ENCODE measurements at regions not wholly inside any gene's neighbourhood (a gene's known extent, or its start where the extent isn't known, plus 50 kb on each side); places are given as distances from the start of the nearest gene placed in this dataset.

DNA sequence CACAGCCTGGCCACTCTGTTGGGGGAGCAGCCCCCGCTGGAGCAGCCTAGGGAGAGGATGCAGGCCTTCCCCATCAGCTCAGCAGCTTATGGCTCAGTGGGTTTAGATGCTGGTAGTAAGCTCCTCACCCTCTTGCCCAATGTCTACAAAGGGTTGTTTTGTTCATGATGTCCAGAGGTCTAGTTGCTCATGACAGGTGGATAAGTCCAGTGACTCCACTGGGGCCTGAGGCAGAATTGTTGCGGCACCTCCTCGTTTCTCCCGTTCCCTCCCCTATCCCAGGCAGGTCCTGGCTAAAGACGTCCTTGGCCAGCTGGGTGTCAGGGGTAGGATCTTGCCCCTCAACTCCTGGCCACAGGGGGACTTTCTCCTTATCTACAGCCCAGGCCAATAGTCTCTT, 233.5 kb upstream of the B3GAT1 start:
- no peak for DNase-seq (ENCODE audit: low read depth)

DNA sequence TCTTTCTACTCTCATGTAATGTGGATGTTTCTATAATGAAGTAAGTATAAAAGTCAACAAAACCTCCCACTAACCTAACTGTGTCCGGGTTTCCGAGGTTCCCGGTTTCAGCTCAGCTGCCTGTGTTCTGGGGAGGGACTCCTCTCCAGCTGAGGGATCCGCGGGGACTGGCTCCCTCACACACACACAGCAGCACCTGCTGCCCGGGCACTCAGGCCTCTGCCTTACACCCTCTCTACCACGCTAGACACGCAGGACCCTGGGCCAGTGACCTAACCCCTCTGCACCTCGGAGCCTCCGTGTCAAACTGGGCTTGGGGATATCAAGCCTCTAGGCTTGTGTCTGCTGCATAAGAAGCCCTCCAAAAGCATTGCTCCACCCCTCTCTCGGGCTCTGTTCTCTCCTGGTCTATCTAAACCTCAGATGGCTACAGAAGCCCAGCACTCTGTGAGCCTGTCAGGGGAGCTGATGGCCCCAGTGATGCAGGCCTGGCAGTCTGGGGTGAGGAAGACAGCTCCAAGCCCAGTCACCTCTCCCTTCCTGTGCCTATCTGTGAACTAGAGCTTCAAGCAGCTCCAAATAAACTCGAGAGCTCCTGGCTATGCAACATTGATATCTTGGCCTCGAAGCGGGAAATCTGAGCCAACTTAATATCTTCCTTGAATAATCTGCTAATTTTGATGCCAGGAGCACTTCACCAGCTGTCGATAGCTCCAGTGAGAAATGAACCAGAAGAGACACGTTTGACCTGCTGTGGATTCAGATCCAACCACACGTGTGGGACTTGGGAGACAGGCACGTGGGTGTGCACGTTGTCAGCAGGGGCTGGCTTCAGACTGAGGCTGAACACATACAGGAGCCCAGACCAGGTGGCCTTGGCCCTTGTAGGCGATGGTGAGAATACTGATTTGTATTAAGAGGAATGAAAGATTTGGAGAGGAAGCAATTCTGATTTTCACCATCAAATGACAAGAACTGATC, 232.7 kb upstream of the B3GAT1 start:
- no peak for DNase-seq (ENCODE audit: low read depth)

DNA sequence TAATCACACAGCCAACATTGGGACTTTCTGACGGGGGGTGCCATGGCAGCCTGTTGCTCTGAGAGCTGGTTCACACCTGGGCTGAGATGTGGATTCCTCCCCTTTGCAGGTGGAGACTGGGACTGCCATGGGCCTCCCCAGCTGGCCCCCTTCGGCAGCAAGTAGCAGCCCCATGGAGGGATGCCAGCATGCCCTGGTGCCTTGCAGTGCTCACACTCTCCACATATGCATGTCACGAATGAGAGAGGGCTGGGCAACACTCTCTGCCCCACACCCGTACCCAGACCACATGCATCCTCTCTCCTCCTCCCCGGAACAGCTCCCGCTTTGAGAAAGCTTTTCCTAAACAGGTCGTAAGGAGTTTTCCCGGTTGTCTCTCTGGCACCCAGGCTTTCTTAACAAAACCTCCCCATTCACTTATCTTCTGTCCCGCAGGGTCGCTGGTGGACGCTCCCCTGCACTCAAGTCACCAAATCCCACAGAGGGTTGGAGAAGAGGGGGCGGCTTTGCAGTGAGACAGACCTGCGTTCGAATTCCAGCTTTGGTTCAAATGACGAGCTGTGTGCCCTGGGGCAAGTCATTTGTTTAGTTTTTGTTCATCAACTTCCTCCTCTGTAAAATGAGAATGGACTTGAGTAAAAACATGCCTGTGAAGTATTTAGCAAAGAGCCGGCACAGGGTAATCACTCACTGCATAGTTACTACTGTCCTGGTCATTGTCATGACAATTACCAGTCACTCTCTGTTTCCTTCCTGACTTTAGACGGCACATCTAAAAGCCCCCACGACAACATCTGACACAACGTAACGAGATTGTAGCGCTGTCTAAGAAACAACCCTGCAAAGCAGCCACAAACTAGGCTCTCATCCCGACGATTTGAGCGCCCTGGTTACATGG, 231.3 kb upstream of the B3GAT1 start:
- DNase-seq (ENCODE audit: low read depth) = no peak

DNA sequence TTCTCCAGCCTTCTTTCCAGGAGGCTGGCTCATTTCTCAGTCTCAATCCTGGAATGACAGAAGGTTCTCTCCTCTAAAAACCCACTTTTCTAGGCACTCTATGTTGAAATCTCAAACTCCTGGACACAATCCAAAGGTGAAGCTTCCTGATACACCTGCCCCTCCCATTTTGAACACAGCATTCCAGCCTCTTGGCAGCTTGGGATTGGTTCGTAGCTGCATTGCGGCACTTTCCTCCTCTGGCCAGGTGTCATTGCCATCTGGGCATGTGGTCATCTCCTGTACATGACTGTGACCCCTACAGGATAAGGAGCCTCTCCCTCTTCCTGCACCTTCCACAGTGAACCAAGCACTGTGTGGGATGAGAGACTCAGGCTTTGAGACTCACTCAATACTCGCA, 230.2 kb upstream of the B3GAT1 start:
- no peak for DNase-seq (ENCODE audit: low read depth)

DNA sequence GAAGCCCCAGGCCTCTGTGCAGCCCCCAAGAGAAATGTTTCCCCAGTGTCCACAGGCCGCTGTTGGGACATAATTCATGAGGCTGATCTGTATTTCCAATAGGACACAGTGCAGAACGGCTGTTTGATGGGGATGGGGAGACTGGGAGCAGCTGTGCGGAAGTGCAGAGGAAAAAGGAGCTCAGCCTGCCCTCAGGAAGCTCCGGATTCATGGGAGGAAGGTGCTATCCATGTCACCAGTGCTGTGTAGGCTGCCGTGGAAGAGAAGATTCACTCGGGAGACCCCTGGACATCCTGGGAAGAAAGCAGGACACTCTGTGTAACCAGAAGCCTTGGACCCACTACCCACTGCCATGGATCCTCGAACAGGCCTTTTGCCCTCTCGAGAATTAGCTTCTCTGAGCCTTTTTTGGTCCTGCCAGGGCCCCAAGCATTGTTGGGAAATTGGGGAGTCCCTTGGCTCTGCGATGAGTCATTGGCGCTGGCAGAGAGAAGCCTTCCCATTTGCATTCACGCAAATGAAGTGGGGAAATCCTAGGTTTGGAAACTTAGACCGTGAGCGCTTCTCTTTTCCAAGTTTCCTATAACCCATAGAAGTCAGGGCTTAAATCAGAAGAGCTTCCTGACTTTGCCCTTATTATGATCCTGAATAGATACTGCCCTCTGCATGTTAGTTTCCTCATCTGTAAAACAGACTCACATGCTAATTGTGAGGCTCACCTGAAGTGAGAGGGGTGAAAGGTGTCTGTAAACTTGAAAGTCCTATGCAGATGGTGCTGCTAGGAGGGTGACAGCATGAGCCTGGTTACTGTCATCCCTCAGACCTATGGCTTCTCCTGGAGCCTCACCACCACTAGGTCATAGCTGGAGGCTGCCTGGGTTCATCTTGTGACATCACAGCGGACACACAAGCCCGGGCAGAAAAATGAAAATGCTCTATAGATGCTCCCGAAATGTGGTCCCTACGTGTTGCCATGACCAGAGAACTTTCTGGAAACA, 229.2 kb upstream of the B3GAT1 start:
- DNase-seq (ENCODE audit: low read depth) = no peak

DNA sequence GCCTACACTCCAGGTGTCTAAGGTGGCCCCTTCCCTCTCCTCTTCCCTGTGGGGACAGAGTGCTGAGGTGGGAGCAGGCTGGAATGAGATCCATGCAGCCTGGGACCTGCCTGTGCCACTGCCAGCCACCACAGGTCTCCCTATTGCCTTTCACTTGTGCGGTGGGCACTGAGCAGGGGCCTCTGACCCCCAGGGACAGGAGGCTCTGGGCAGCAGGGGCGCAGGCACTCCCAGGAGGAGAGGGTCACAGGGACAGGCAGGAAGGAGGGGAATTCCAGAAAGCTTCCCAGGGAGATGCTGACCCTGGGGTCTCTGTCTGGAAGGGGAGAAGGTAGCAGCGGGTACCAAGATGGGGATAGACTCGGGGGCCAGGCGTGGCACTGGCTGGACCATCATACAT, 228.5 kb upstream of the B3GAT1 start:
- DNase-seq (ENCODE audit: low read depth) = no peak

DNA sequence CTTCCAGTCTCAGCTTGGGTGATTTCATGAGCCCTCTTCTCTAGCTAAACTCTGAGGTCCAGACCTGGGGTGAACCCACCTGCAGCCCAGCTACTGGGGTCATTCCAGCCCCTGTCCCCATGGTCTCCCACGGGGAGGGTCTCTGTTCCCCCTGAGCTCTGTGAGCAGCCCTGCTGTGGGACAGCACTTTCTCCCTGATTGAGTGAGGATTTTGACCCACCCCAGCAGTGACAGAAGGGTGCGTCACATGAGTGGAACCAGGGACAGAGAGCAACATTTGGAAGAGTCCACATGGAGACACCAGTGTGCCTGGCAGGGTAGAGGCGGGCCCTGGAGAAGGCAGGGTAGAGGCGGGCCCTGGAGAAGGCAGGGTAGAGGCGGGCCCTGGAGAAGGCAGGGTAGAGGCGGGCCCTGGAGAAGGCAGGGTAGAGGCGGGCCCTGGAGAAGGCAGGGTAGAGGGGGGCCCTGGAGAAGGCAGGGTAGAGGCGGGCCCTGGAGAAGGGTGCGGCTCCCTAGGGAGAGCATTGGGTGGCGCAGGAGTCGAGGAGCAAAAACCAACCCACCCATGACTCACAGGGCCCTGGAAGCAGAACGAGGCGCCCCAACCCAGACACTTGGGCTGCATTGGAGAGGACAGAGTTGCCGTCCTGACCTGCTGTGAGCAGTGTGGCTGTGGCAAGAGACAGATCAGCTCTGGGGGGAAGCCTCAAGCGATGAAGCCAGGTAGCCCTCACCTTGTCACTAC, 227.7 kb upstream of the B3GAT1 start:
- DNase-seq (ENCODE audit: low read depth) = no peak

DNA sequence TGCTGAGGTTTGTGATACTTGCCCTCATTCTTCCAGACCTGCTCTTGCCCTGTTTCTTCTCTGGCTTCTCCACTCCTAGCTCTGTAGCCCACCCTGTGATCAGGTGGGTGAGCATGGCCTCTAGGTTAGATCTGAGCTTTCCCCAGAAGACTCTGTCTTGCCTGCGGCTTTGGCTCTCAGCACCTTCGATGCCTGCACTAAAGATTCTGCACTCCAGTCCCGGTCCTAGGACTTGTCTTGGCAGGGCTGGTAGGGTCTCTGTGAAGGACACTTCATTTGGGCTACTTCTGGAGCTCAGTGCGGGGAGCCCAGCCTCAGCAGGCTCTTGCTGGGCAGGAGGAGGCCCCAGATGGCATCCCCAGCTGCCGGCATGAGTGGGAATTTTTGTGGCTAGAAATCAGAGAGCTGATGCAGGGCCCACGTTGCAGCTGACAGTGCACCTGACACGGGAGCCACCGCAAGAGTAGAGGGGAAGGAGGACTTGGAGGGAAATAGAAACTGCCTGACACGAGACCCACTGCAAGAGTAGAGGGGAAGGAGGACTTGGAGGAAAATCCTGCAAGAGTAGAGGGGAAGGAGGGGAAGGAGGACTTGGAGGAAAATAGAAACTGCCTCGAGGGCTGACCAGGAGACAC, 226.9 kb upstream of the B3GAT1 start:
- no peak for DNase-seq (ENCODE audit: low read depth)

DNA sequence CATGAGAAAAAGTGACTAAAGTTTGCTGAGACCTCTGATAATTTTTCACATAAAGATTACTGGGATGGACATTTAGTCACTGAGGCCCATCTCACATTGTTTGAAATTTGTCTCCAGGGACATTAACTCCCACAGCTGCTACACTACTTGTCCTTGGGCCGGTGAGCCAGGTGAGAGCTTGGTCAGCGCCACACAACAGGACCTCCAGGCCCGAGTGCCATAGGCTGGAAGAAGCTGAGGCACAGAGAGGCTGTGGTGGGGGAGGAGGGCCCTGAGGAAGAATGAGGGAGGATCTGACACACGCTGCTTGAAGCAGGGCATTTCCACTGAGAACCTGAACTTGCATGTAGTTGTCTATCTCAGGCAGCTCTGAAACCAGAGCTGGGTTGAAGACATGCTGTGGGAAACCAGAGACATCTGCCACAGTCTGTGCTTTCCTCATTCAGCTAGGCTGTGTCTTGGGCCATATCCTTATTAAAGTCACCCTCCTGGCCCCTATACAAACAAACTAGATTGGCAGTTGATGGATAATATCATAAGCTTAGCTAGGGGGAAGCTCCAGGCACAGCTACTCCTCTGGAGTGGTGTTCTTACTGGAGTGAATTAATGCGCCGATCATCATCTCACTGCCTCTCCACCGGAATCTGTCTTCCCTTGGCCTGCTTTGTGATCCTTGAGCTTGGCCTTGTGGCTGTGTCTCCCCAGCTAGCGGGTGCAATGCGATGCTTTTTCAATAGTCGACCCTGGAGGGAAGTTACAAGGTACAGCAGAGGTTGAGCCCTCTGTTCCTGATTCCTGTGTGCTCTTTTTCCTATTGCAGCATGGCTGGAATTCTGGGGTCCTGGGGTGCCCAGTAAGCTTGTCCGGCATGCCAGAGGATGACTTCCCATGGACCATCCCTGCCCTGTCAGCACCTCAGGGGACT, 225.3 kb upstream of the B3GAT1 start:
- no peak for DNase-seq (ENCODE audit: low read depth)

DNA sequence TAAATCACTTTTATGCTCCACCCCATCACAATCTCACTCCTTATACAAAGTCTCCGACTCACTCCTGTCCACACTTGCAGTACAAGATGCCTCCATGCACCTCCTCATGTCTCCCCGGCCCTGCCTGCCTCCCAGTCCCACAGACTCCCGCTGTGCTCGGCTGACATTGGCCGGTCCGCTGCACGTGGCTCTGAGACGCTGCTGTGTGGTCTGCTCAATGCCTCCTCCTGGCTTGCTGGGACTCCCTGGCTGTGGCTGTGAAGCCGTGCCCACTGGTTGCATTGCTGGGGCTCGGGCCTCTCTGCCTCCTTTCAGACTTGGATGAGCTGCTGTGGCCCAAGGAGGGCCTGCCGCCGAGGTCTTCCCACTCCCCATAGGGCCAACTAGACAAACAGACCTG, 224.0 kb upstream of the B3GAT1 start:
- no peak for DNase-seq (ENCODE audit: low read depth)

DNA sequence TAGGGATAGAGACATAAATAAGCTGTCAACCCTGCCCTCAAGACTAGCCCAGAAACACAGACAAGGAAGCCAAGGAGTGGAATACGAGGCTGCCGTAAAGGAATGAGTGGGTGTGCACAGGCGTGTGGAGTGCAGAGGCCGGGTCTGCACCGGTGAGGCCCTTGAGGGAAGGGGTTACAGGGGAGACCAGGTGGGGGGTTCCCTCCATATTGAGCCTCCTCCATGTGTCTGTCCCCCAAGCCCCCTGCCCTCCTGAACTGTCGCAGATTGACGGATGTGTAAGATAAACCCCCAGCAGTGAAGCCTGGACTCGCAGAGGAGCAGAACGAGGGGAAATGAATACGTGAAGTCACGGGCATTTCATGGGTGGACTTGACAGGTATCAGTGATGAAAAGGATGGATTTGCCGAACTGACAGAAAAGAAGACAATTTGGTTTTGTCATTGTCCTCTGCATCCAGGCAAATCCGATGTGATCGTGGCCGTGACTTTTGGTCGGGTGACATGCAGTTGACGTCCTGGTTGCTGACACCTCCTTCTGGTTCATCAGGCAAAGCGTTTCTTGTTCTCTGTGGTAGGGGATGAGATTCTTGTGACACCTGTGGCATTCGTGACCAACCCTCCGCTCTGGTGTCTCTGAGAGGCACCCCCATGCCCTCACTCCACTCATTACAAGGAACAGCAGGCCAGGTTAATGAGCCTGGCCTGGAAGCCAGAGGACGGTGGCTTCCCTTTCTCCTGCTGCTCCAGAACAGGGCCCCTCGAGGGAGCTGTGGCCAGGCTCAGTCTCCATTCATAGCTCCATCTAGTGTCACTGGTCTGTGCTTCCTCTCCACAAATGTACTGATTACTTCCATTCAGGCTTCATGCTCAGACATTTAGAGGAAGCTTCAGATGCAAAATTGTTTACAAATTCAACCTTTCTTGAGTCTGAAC, 223.1 kb upstream of the B3GAT1 start:
- DNase-seq (ENCODE audit: low read depth) = no peak

DNA sequence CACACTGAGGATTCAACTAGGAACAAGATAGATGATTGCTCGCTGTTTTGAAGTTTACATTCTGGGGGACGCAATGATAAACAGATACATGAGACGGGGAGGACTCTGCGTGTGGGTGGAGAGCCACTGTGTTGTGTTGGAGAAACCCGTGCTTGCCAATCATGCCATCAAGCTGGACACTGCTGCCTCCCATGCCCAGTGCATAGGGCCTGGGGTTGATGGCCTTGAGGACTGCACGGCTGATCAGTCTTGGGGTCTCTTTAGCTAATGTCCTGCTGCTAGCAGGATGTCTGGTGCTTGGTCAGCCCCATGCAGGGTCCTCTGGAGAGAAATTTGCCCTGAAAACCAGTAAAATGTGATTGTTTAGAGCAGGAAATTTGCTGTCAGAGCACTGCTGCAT, 221.2 kb upstream of the B3GAT1 start:
- DNase-seq (ENCODE audit: low read depth) = no peak

DNA sequence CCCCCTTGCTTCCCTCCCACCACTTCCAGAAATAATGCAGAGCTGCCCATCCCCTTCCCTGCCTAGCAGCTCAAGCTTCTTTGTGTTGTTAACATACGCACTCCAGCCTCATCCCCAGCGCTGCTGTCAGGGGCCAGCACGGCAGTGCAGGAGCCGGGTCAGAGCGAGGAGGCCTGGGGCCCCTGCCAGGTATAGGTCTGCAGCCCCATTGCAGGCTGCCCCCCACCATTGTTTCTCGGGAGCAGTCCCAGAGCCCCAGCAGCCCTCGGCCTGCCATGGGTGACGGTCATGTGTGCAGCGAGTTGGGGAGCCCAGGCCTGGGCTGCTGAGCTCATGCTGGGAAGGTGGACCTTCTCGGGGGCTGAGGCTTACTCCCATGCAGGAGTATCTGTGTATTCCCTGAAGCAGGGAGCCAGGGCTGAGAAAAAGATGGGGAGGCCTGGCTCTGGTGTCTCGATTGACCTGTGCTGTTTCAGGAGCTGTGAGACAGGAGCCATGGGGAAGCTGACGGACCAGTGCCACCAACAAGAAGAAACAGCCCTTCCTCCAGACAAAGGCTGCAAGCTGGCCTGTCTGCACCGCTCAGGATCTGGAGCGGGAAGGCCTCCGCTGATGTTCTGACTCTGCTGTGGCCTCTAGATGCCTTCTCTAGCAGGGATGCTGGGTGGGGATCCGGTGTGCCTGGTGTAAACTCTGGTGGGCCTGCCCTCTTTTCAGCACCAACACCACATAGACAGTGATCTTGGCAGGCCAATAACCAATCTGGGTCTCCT, 220.5 kb upstream of the B3GAT1 start:
- no peak for DNase-seq (ENCODE audit: low read depth)

DNA sequence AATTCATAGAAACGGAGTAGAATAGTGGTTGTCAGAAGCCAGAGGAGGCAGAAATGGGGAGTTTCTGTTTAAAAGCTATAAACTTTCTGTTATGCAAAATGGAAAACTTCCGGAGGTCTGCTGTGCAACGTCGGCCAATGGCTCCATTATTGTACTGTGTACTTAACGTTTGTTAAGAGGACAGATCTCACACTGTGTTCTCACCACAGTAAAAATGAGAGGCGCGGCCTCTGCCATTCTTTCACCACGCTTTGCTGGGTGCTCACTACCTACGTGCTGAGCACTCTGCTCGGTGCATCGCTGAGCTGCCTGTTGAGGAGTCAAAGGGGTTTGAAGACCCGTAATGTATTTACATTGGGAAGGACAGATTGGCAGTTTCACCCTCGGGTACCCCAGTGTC, 218.8 kb upstream of the B3GAT1 start:
- DNase-seq (ENCODE audit: low read depth) = no peak

DNA sequence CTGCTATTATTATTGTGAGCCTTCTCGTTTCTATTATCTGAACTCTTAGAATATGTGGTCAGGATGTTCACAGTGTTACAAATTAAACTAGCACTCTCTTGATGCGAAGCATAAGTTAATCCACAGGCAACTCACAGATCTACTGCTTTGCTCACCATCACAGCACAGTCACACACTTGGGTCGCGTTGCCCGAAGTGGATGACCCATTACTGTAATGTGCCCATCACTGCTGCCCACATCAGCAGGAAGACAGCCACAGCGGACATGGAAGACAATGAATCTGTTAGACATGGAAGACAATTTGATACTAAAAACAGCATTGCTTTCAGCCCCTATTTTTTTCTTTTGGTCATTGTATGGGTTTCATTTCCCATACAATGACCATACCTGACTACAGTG, 216.4 kb upstream of the B3GAT1 start:
- no peak for DNase-seq (ENCODE audit: low read depth)

DNA sequence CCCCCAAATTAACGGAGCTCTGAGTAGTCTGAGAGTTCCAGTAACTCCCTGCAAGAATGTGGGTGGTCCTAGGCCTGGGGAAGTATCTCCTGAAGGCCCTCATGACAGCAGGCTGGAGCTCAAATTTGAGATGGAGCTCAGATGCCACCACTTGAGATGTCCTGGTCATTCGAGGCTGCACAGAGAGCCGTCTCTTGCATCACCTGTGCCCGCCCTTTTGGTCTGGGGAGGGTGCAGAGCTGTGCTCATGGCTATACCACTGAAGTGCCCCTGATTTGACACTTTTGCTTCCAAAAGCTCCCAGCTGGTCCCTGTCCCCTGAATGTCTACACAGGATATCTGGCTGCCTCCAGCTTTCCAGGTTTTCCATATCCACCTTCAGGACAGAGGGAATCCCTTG, 214.0 kb upstream of the B3GAT1 start:
- no peak for DNase-seq (ENCODE audit: low read depth)

DNA sequence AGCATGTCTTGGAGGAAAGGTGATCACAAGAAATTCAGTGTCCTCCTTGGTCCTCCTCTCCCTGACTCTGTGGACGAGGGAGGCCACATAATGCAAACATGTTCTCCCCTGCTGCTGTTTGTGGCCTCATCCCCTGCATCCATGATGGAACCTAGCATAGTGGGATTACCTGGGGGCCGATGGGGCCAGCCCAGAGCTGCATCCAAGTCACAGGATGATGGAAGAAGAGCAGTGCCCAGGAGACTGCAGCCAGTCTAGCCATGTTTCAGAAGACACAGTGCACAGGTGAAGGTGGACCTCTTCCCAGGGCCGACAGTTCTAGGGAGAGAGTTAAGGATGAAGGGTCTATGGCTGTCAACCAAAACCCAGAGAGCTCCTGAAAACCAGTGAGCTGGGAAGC, 213.6 kb upstream of the B3GAT1 start:
- DNase-seq (ENCODE audit: low read depth) = no peak

DNA sequence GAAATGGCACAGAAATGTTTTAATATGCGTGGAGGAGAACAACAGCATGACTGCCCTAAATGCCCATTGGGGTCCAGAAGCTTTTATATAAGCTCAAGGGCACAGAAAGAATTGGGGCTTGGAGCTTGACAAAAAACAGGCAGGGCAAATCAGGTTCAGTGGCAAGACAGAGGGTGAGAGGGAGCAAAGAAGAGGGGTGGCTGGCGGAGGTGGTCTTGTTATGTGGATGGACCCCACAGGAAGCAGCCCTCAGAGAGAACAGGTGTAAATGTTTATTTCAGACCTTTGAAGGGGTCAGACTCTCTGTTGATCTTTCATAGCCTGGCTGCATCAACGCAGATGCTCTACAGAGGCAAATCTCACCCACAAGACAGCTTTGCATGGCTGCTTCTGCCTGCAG, 213.1 kb upstream of the B3GAT1 start:
- DNase-seq (ENCODE audit: low read depth) = no peak
